ENCODE measurements at regions not wholly inside any gene's neighbourhood (a gene's known extent, or its start where the extent isn't known, plus 50 kb on each side); places are given as distances from the start of the nearest gene placed in this dataset.

DNA sequence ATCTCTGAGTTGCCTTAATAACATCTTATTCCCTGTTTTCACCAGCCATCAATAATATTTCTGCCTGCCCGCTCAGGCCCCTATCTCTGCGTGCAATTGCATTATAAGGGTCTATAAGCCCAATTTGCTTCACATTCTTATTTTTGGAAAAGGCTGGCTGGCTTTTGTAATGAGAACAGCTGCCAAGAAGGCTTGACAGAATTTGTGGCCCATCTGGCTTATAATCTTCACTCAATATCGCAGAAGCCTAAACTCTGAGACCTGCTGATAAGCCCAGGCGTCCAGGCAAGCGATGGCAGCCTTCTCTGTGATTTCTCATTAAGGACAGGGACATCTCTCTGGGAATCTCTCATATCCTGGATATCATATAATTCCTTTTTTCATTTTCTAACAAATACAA is 1618.6 kb upstream of the CELF4 start:
- Histone ChIP-seq H2BK15ac (ENCODE audit: low read depth, poor library complexity, severe bottlenecking) (no peak overlapping the region), H2AFZ (ENCODE audit: low read depth, low read length) (no peak overlapping the region), H3K27ac (ENCODE audit: low read length, poor library complexity, severe bottlenecking) (no peak overlapping the region), H2BK12ac (ENCODE audit: low read length in 2 of 2) (no peak overlapping the region), H3K23ac (ENCODE audit: low read length in 2 of 2) (no peak overlapping the region), H3K4ac (ENCODE audit: low read depth in 1 of 2, low read length in 2 of 2) (no peak overlapping the region), H2BK120ac (ENCODE audit: low read depth, low read length) (no peak overlapping the region), H3K9me3 (ENCODE audit: control insufficient read depth, low read length) (peaks cover 4% of the 10 kb centered on the region), H3K4me2 (ENCODE audit: low read length, poor library complexity, severe bottlenecking) (no peak overlapping the region), H3K4me1 (ENCODE audit: control insufficient read depth, insufficient read depth, low read depth, low read length) (no peaks in the 10 kb centered on the region), H3K18ac (ENCODE audit: low read depth in 1 of 2, low read length in 2 of 2) (no peak overlapping the region), H3K27me3 (ENCODE audit: control insufficient read depth in 1 of 2, insufficient read depth in 1 of 2, low read length in 2 of 2) (no peaks in the 10 kb centered on the region), H4K91ac (ENCODE audit: low read length) (no peak overlapping the region), H3K4me3 (ENCODE audit: insufficient read depth in 1 of 2, low read depth in 1 of 2, low read length in 2 of 2) (no peak overlapping the region), H2AK5ac (ENCODE audit: low read length, severe bottlenecking) (no peak overlapping the region), H4K8ac (ENCODE audit: low read length) (no peak overlapping the region), H3K36me3 (ENCODE audit: control insufficient read depth in 1 of 2, insufficient read depth in 2 of 2, low read depth in 1 of 2, low read length in 2 of 2) (no peaks in the 10 kb centered on the region), H3K9ac (ENCODE audit: low read length) (no peak overlapping the region), H2BK5ac (ENCODE audit: low read depth, low read length, poor library complexity, severe bottlenecking) (no peak overlapping the region), H3K14ac (ENCODE audit: low read length in 2 of 2) (no peak overlapping the region), H3K79me1 (replicated peaks; ENCODE audit: low read length, poor library complexity, severe bottlenecking) (no peaks in the 10 kb centered on the region)
- 86% methylated on average over 5 of the region's 5 CpGs for WGBS
- no peak for DNase-seq

DNA sequence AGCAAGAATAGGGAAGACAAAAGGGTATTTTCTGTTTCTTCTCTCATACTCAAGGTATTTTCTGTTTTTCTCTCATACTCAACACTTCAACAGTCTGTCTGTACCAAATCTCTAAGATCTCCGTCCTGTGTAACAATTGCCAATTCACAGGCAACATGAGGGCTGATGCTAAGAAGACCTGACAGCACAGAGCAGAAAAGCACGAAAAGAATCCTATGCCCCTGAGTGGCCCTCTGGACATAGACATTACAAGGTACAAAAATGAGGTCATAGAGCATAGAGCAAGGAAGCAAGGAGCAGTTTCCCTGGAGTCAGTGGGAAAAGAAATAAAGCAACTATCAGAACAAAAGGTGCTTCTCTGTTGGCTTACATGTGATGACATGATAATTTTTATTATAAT is 1612.6 kb upstream of the CELF4 start:
- Histone ChIP-seq H3K14ac (ENCODE audit: low read length in 2 of 2) (no peak overlapping the region), H3K4me2 (ENCODE audit: low read length, poor library complexity, severe bottlenecking) (no peak overlapping the region), H3K27me3 (ENCODE audit: control insufficient read depth in 1 of 2, insufficient read depth in 1 of 2, low read length in 2 of 2) (no peaks in the 10 kb centered on the region), H2BK120ac (ENCODE audit: low read depth, low read length) (no peak overlapping the region), H2BK5ac (ENCODE audit: low read depth, low read length, poor library complexity, severe bottlenecking) (no peak overlapping the region), H3K9me3 (ENCODE audit: control insufficient read depth, low read length) (peaks cover 7% of the 10 kb centered on the region), H3K4ac (ENCODE audit: low read depth in 1 of 2, low read length in 2 of 2) (no peak overlapping the region), H4K91ac (ENCODE audit: low read length) (no peak overlapping the region), H3K36me3 (ENCODE audit: control insufficient read depth in 1 of 2, insufficient read depth in 2 of 2, low read depth in 1 of 2, low read length in 2 of 2) (no peaks in the 10 kb centered on the region), H3K4me3 (ENCODE audit: insufficient read depth in 1 of 2, low read depth in 1 of 2, low read length in 2 of 2) (no peak overlapping the region), H3K27ac (ENCODE audit: low read length, poor library complexity, severe bottlenecking) (no peak overlapping the region), H3K4me1 (ENCODE audit: control insufficient read depth, insufficient read depth, low read depth, low read length) (no peaks in the 10 kb centered on the region), H2AK5ac (ENCODE audit: low read length, severe bottlenecking) (no peak overlapping the region), H3K23ac (ENCODE audit: low read length in 2 of 2) (no peak overlapping the region), H3K18ac (ENCODE audit: low read depth in 1 of 2, low read length in 2 of 2) (no peak overlapping the region), H2BK12ac (ENCODE audit: low read length in 2 of 2) (no peak overlapping the region), H2AFZ (ENCODE audit: low read depth, low read length) (no peak overlapping the region), H4K8ac (ENCODE audit: low read length) (no peak overlapping the region), H3K79me1 (replicated peaks; ENCODE audit: low read length, poor library complexity, severe bottlenecking) (no peaks in the 10 kb centered on the region), H2BK15ac (ENCODE audit: low read depth, poor library complexity, severe bottlenecking) (no peak overlapping the region), H3K9ac (ENCODE audit: low read length) (no peak overlapping the region)
- no peak for DNase-seq
- 84% methylated on average over 2 of the region's 2 CpGs for WGBS

DNA sequence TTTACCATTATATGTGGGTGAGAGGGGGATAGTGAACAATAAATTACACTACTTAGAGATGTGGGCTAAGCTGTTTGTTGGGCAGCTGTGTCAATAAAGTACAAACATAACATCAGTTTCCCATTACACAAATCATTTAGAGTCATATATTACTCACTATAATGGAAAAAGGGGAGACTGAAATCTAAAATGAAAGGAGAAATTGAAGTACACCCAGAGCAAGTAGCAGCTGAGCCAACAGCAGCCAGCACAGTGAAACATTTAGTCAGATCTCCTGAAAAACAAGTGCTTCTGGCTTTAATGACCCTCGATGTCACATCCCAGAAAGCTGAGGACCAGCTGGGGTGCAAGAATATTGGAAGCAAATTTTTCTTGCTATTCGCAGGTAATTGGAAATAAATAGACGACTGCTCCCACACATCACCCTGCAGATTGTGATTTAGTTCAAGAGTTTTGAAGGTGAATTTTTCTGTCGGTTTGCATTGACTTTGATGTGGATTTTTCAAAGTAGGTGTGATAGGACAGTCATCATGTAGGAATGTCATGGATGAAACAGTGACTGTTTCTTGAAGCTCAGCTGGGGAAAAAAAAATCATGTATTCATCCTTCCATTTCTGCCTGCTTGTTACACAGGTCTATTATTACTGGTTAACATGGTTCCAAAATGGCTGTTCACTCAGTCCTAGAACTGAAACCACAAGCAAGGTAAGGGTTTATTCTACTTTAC is 1607.3 kb upstream of the CELF4 start:
- no peak overlapping the region for H2AK5ac ChIP-seq (ENCODE audit: low read length, severe bottlenecking)
- peaks cover 3% of the 10 kb centered on the region for H3K9me3 ChIP-seq (ENCODE audit: control insufficient read depth, low read length)

DNA sequence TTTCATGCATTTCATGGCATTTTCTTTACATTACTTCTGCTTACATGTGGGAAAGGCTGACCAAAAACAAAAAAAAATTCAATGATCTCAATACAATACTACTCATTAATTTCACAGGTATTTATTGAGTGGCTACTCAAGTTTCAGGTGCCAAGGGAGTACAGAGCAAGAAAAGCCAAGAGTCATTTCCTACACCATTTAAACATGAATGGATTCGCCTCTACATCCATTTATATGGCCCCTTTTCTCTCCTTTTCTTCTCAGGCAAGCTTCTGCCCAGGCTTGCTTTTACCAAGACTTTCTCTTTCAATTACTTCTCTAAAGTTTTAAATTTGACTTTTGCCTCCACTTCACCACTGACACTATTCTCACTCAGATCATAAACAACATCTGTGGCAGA is 1603.1 kb upstream of the CELF4 start:
- Histone ChIP-seq H3K4ac (ENCODE audit: low read depth in 1 of 2, low read length in 2 of 2) (no peak overlapping the region), H3K27me3 (ENCODE audit: control insufficient read depth in 1 of 2, insufficient read depth in 1 of 2, low read length in 2 of 2) (no peaks in the 10 kb centered on the region), H2AK5ac (ENCODE audit: low read length, severe bottlenecking) (no peak overlapping the region), H2BK5ac (ENCODE audit: low read depth, low read length, poor library complexity, severe bottlenecking) (no peak overlapping the region), H3K14ac (ENCODE audit: low read length in 2 of 2) (no peak overlapping the region), H3K4me3 (ENCODE audit: insufficient read depth in 1 of 2, low read depth in 1 of 2, low read length in 2 of 2) (no peak overlapping the region), H2BK15ac (ENCODE audit: low read depth, poor library complexity, severe bottlenecking) (no peak overlapping the region), H3K18ac (ENCODE audit: low read depth in 1 of 2, low read length in 2 of 2) (no peak overlapping the region), H3K9ac (ENCODE audit: low read length) (no peak overlapping the region), H2AFZ (ENCODE audit: low read depth, low read length) (no peak overlapping the region), H3K79me1 (replicated peaks; ENCODE audit: low read length, poor library complexity, severe bottlenecking) (no peaks in the 10 kb centered on the region), H4K8ac (ENCODE audit: low read length) (no peak overlapping the region), H2BK12ac (ENCODE audit: low read length in 2 of 2) (no peak overlapping the region), H4K91ac (ENCODE audit: low read length) (no peak overlapping the region), H3K4me2 (ENCODE audit: low read length, poor library complexity, severe bottlenecking) (no peak overlapping the region), H3K23ac (ENCODE audit: low read length in 2 of 2) (no peak overlapping the region), H3K27ac (ENCODE audit: low read length, poor library complexity, severe bottlenecking) (no peak overlapping the region), H3K36me3 (ENCODE audit: control insufficient read depth in 1 of 2, insufficient read depth in 2 of 2, low read depth in 1 of 2, low read length in 2 of 2) (no peaks in the 10 kb centered on the region), H3K4me1 (ENCODE audit: control insufficient read depth, insufficient read depth, low read depth, low read length) (no peaks in the 10 kb centered on the region), H2BK120ac (ENCODE audit: low read depth, low read length) (no peak overlapping the region), H3K9me3 (ENCODE audit: control insufficient read depth, low read length) (no peaks in the 10 kb centered on the region)
- no peak for DNase-seq
- WGBS, result 81% methylated on average over 1 of the region's 1 CpG

More for the DNA sequence above, 1607.3 kb upstream of the CELF4 start:
- Histone ChIP-seq H2BK15ac (ENCODE audit: low read depth, poor library complexity, severe bottlenecking) (no peak overlapping the region), H2BK12ac (ENCODE audit: low read length in 2 of 2) (no peak overlapping the region), H4K8ac (ENCODE audit: low read length) (no peak overlapping the region), H3K4ac (ENCODE audit: low read depth in 1 of 2, low read length in 2 of 2) (no peak overlapping the region), H3K27ac (ENCODE audit: low read length, poor library complexity, severe bottlenecking) (no peak overlapping the region), H2BK5ac (ENCODE audit: low read depth, low read length, poor library complexity, severe bottlenecking) (no peak overlapping the region), H3K4me1 (ENCODE audit: control insufficient read depth, insufficient read depth, low read depth, low read length) (no peaks in the 10 kb centered on the region), H3K27me3 (ENCODE audit: control insufficient read depth in 1 of 2, insufficient read depth in 1 of 2, low read length in 2 of 2) (no peaks in the 10 kb centered on the region), H4K91ac (ENCODE audit: low read length) (no peak overlapping the region), H3K23ac (ENCODE audit: low read length in 2 of 2) (no peak overlapping the region), H3K4me3 (ENCODE audit: insufficient read depth in 1 of 2, low read depth in 1 of 2, low read length in 2 of 2) (no peak overlapping the region), H3K79me1 (replicated peaks; ENCODE audit: low read length, poor library complexity, severe bottlenecking) (no peaks in the 10 kb centered on the region), H3K18ac (ENCODE audit: low read depth in 1 of 2, low read length in 2 of 2) (no peak overlapping the region), H2BK120ac (ENCODE audit: low read depth, low read length) (no peak overlapping the region), H3K9ac (ENCODE audit: low read length) (no peak overlapping the region), H3K36me3 (ENCODE audit: control insufficient read depth in 1 of 2, insufficient read depth in 2 of 2, low read depth in 1 of 2, low read length in 2 of 2) (no peaks in the 10 kb centered on the region), H3K4me2 (ENCODE audit: low read length, poor library complexity, severe bottlenecking) (no peak overlapping the region), H2AFZ (ENCODE audit: low read depth, low read length) (no peak overlapping the region), H3K14ac (ENCODE audit: low read length in 2 of 2) (no peak overlapping the region)
- no peak for DNase-seq
- WGBS, result 92% methylated on average over 4 of the region's 4 CpGs
